ENCODE measurements at regions not wholly inside any gene's neighbourhood (a gene's known extent, or its start where the extent isn't known, plus 50 kb on each side); places are given as distances from the start of the nearest gene placed in this dataset.
A peak's percentile ranks its signal among the peaks of the same experiment; 100 is the strongest.
"Not testable (repeated sequence)": the region's sequence is repeated elsewhere in the genome, so short reads cannot be mapped to it uniquely, and the experiment has no call there.

GRCh38 chr4:132097041-132097440, 1052.1 kb upstream of the PCDH10 start:
- no peak for DNase-seq

- no peak for DNase-seq
These were observed 1047.6 kb upstream of the PCDH10 start for GRCh38 chr4:132101526-132101925.

- no peak for DNase-seq
These were observed 1040.3 kb upstream of the PCDH10 start for GRCh38 chr4:132108784-132109183.

- DNase-seq: no peak
These were observed 1034.2 kb upstream of the PCDH10 start for GRCh38 chr4:132114885-132115284.

- not testable (repeated sequence) for DNase-seq
These were observed 1026.4 kb upstream of the PCDH10 start for GRCh38 chr4:132122741-132123140.

GRCh38 chr4:132123870-132124623, 1025.0 kb upstream of the PCDH10 start:
- no peak for DNase-seq

- no peak for DNase-seq
These were observed 1024.5 kb upstream of the PCDH10 start for GRCh38 chr4:132124624-132124974.

GRCh38 chr4:132125131-132125530, 1024.0 kb upstream of the PCDH10 start:
- no peak for DNase-seq

- no peak for DNase-seq
These were observed 1016.7 kb upstream of the PCDH10 start for GRCh38 chr4:132132433-132132832.

- no peak for DNase-seq
These were observed 979.4 kb upstream of the PCDH10 start for GRCh38 chr4:132169660-132170059.

GRCh38 chr4:132180020-132180427, 969.1 kb upstream of the PCDH10 start:
- DNase-seq: no peak

GRCh38 chr4:132195176-132195575, 953.9 kb upstream of the PCDH10 start:
- no peak for DNase-seq

GRCh38 chr4:132203618-132204017, 945.5 kb upstream of the PCDH10 start:
- DNase-seq: no peak

- DNase-seq: no peak
These were observed 934.6 kb upstream of the PCDH10 start for GRCh38 chr4:132214519-132214918.

GRCh38 chr4:132218406-132218805, 930.7 kb upstream of the PCDH10 start:
- DNase-seq: no peak

- no peak for DNase-seq
These were observed 921.8 kb upstream of the PCDH10 start for GRCh38 chr4:132227151-132227856.

GRCh38 chr4:132227857-132228165, 921.3 kb upstream of the PCDH10 start:
- DNase-seq: peak in 1 of 2 donors; percentile 2

GRCh38 chr4:132228676-132229075, 920.4 kb upstream of the PCDH10 start:
- DNase-seq: no peak

GRCh38 chr4:132230025-132230424, 919.1 kb upstream of the PCDH10 start:
- no peak for DNase-seq

GRCh38 chr4:132238697-132239096, 910.4 kb upstream of the PCDH10 start:
- no peak for DNase-seq

GRCh38 chr4:132240081-132240480, 909.0 kb upstream of the PCDH10 start:
- no peak for DNase-seq

- no peak for DNase-seq
These were observed 903.8 kb upstream of the PCDH10 start for GRCh38 chr4:132245319-132245718.

- DNase-seq: no peak
These were observed 884.9 kb upstream of the PCDH10 start for GRCh38 chr4:132264176-132264575.

- no peak for DNase-seq
These were observed 882.7 kb upstream of the PCDH10 start for GRCh38 chr4:132266374-132266773.

GRCh38 chr4:132267321-132267720, 881.8 kb upstream of the PCDH10 start:
- no peak for DNase-seq

All from bone marrow (tissue), 2 donors.